Right lobe of liver (tissue), 6 donors: ENCODE measurements at regions not wholly inside any gene's neighbourhood (a gene's known extent, or its start where the extent isn't known, plus 50 kb on each side); places are given as distances from the start of the nearest gene placed in this dataset.

Source experiments
- ATAC-seq, 4 donors: fragments of 200-7000 bp; cut with Tn5 transposase; one replicate each; pipeline ENCODE4 v1.9.1; 2020; ENCODE audit warnings: mild to moderate bottlenecking in 4 of 4, moderate library complexity in 4 of 4
- DNase-seq, 3 donors: peaks; one replicate each; pipeline ENCODE4 v3.0.0-alpha.2; 2020
- H3K27ac ChIP-seq, 3 donors: fragments of 200-600 bp; one replicate each; pipeline ENCODE4 v1.8.0; 2022
- H3K27me3 ChIP-seq, 2 donors: fragments of 200-600 bp; one replicate each; pipeline ENCODE4 v1.8.0; 2022
- H3K36me3 ChIP-seq, 4 donors: fragments of 200-600 bp; sonication (generic) in 1 of 4; one replicate each; pipeline versions ENCODE4 v1.5.1 to v1.8.0; 2017 to 2022; ENCODE audit warnings: control low read depth in 1 of 4
- H3K4me1 ChIP-seq, 4 donors: fragments of 200-600 bp; sonication (generic) in 1 of 4; one replicate each; pipeline versions ENCODE4 v1.5.1 to v1.8.0; 2017 to 2022; ENCODE audit warnings: control low read depth in 1 of 4
- H3K4me3 ChIP-seq, 3 donors: fragments of 200-600 bp; one replicate each; pipeline ENCODE4 v1.8.0; 2022
- H3K9me3 ChIP-seq, 4 donors: fragments of 200-600 bp; sonication (generic) in 1 of 4; one replicate each; pipeline versions ENCODE4 v1.5.1 to v1.8.0; 2017 to 2022; ENCODE audit warnings: control low read depth in 1 of 4
- POLR2A ChIP-seq: fragments of 450-650 bp; IDR thresholded peaks from one replicate; pipeline ENCODE4 v1.6.1; 2017; ENCODE audit warnings: antibody characterized with exemption, mild to moderate bottlenecking
- WGBS: methylation state at CpG from one replicate; pipeline ENCODE4 v1.1.6; 2018; ENCODE audit warnings: low coverage, low lambda C conversion rate; ENCODE audit not compliant: insufficient coverage; ENCODE audit errors: missing lambda C conversion rate; 5-methylcytosine and 5-hydroxymethylcytosine counted together
- intact Hi-C, 2 donors: fragments of 100-400 bp; cut with DNase I; formaldehyde crosslinking; loops; one replicate each; pipeline versions ENCODE4 v1.11.2 to v1.14.1; 2022
- TF ChIP-seq, protein P1 (sequence below), 4 donors: fragments of 200-600 bp in 3 of 4; fragments of 450-650 bp in 1 of 4; IDR thresholded peaks; one replicate each; pipeline versions ENCODE4 v1.5.1 to v1.8.0; 2016 to 2022; ENCODE audit warnings: antibody characterized with exemption in 4 of 4, mild to moderate bottlenecking in 2 of 4
- donor health status: DM: no; HTN: yes; CAD: no.
- donor health status: DM: no; HTN: no; CAD: no.
- donor health status: DM: no; HTN: no; CAD: no.
- donor health status: DM: no; HTN: yes; CAD: no.
- donor health status: DM: no; HTN: yes; CAD: no.

DNA sequence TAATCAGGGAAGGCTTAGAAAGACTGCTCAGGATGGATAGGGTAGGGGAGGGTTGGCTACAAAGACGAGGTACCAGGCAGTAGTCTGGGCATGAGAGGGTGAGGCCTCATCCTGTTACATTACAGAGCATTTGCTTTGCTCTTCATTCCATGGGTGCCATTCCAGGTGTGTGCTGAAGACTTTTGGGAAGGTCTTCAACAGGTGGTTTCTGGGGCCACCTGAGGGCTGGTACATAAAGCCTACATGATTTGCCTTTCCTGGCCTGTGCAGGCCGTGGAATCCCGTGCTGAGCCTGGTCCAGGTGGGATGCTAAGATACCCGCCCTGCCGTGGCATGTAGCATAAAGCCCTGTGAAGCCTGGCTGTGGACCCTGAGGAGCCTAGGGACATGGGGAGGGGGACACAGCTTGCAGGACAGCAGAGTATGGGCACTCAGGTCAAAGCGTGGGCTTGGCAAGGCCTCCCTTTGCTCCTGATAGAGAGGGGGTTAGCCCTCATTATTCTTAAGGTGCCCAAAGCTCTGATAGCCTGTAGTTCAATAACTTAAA lies 55.6 kb upstream of the ZNF536 start:
- no peak overlapping the region for H3K27ac ChIP-seq
- WGBS = 56% methylated on average over 2 of the region's 6 CpGs
- TF ChIP-seq, protein P1, sequence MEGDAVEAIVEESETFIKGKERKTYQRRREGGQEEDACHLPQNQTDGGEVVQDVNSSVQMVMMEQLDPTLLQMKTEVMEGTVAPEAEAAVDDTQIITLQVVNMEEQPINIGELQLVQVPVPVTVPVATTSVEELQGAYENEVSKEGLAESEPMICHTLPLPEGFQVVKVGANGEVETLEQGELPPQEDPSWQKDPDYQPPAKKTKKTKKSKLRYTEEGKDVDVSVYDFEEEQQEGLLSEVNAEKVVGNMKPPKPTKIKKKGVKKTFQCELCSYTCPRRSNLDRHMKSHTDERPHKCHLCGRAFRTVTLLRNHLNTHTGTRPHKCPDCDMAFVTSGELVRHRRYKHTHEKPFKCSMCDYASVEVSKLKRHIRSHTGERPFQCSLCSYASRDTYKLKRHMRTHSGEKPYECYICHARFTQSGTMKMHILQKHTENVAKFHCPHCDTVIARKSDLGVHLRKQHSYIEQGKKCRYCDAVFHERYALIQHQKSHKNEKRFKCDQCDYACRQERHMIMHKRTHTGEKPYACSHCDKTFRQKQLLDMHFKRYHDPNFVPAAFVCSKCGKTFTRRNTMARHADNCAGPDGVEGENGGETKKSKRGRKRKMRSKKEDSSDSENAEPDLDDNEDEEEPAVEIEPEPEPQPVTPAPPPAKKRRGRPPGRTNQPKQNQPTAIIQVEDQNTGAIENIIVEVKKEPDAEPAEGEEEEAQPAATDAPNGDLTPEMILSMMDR (IDR thresholded peaks at IDR 0.05) = no peak
- TF ChIP-seq POLR2A = no peak
- DNase-seq = no peak
- intact Hi-C loops = no loop called here
- H3K27me3 ChIP-seq = no peaks in the 10 kb centered on the region
- no peaks in the 10 kb centered on the region for H3K36me3 ChIP-seq
- H3K9me3 ChIP-seq = no peaks in the 10 kb centered on the region
- no peak overlapping the region for H3K4me3 ChIP-seq
- ATAC-seq = peak in 1 of 4 donors; percentile 20
- no peaks in the 10 kb centered on the region for H3K4me1 ChIP-seq

DNA sequence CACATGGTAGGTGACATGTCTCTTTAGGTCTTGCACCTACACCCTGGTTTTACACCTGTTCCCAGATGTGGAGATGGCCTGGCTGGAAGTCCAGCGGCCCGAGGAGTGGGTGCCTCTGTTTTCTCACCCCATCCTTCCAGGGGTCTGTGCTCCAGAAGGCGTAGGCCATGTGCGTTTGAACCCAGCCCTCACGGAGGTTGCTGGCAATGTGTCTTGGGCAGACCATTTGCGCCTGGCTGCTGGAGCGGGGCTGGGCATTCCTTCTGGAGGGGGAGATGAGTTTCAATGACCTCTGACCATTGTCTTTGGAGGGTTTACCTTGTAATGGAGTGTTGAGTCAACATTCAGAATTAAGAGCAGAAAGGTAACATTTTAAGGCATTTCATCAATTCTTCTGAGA lies 54.8 kb upstream of the ZNF536 start:
- intact Hi-C loops = no loop called here
- 72% methylated on average over 4 of the region's 7 CpGs for WGBS
- no peak overlapping the region for H3K4me3 ChIP-seq
- no peaks in the 10 kb centered on the region for H3K27me3 ChIP-seq
- H3K36me3 ChIP-seq = no peaks in the 10 kb centered on the region
- H3K4me1 ChIP-seq = no peaks in the 10 kb centered on the region
- no peak for TF ChIP-seq POLR2A
- TF ChIP-seq, protein P1 (IDR thresholded peaks at IDR 0.05) = no peak
- no peak overlapping the region for H3K27ac ChIP-seq
- no peaks in the 10 kb centered on the region for H3K9me3 ChIP-seq
- DNase-seq = no peak
- no peak for ATAC-seq

DNA sequence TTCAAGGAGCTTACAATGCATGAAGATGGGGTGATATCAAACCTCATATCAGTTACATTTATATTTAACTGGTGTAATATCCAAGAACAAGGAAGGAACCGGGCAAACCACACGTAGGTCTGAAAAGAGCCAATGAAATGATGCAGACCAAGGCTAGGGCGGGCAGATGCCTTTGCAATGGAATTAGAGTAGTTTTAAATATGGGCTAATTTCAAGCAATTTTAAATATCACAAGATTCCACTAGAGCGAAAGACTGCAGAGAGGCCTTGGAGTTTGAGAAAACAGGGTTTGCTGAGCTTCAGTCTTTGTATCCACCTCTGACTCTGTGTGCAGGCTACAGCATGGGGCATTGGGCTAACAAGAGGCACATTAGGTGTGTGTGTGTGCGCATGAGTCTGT lies 53.9 kb upstream of the ZNF536 start:
- Histone ChIP-seq H3K27me3 (no peaks in the 10 kb centered on the region), H3K4me1 (no peaks in the 10 kb centered on the region), H3K36me3 (no peaks in the 10 kb centered on the region), H3K9me3 (no peaks in the 10 kb centered on the region), H3K27ac (no peak overlapping the region), H3K4me3 (no peak overlapping the region)
- no peak for ATAC-seq
- intact Hi-C loops = no loop called here
- TF ChIP-seq, protein P1 (IDR thresholded peaks at IDR 0.05) = no peak
- TF ChIP-seq POLR2A = no peak
- DNase-seq = no peak
- WGBS = 72% methylated on average over 4 of the region's 5 CpGs

DNA sequence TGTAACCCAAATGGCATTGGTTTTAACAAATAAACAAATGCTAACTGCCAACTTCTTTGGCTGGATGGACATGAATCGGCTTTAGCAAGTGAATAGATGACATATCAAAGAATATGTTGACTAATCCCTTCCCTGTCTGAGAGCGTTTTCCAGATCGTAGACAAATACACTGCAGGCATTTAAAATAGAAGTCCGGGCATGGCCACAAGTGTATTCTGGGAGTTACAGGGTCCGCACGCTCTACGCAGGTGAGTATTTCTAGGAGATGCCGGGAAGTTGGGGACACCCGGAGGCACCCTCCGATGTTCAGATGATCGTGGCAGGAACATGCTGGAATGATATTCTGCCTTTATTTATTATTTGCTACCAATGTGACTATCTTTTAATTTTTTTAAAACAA lies 53.2 kb upstream of the ZNF536 start:
- no peak overlapping the region for H3K4me3 ChIP-seq
- DNase-seq = peak in 1 of 3 donors; percentile 4
- ATAC-seq = no peak

More for the DNA sequence above, 53.2 kb upstream of the ZNF536 start:
- H3K4me1 ChIP-seq = no peaks in the 10 kb centered on the region
- H3K27ac ChIP-seq = no peak overlapping the region
- H3K27me3 ChIP-seq = no peaks in the 10 kb centered on the region
- TF ChIP-seq, protein P1 (IDR thresholded peaks at IDR 0.05) = no peak
- TF ChIP-seq POLR2A = no peak
- no peaks in the 10 kb centered on the region for H3K9me3 ChIP-seq
- intact Hi-C loops = no loop called here
- 69% methylated on average over 9 of the region's 11 CpGs for WGBS
- H3K36me3 ChIP-seq = no peaks in the 10 kb centered on the region
